ENCODE measurements at regions not wholly inside any gene's neighbourhood (a gene's known extent, or its start where the extent isn't known, plus 50 kb on each side); places are given as distances from the start of the nearest gene placed in this dataset.

- TF ChIP-seq CTCF (IDR thresholded peaks at IDR 0.05) (no peak), EP300 (IDR thresholded peaks at IDR 0.05) (no peak), POLR2A (IDR thresholded peaks at IDR 0.05) (no peak)
Observed at GRCh38 chr4:138644322-138644721, 371.3 kb upstream of the NOCT start.
